ENCODE measurements at regions not wholly inside any gene's neighbourhood (a gene's known extent, or its start where the extent isn't known, plus 50 kb on each side); places are given as distances from the start of the nearest gene placed in this dataset.

DNA sequence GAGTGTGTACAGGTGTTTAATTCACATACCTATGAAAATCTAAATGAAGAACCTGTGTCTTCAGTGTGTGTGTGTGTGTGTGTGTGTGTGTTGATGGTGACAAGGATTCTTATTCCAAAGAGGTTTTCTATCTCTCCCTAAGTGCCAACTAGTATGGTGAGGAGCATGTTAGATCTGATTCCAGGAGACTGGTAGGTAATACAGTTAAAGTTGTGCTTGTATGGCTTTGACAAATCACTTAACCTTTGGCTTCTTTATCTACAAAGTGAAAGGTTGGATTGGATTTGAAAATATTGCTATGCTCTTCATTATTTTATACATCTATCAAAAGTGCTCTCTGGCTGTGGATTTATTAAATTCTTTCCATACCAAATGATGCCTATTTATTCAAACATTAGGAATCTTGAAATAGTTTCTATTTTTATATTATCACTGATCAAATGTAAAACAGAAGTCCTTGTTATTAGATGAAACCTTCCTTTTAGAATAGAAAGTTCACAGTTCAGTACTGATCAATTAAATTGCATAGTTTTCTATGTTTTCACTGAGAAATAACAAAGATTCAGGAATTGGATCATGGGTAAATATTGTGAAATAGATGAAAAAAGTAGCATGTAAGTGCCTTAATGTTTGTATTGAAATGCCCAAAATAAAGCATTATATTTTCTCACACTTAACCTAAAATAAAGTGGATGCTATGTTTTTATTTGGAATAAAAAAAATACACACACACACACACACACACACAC lies 84.4 kb upstream of the MLIP start:
- TF ChIP-seq, protein P1, sequence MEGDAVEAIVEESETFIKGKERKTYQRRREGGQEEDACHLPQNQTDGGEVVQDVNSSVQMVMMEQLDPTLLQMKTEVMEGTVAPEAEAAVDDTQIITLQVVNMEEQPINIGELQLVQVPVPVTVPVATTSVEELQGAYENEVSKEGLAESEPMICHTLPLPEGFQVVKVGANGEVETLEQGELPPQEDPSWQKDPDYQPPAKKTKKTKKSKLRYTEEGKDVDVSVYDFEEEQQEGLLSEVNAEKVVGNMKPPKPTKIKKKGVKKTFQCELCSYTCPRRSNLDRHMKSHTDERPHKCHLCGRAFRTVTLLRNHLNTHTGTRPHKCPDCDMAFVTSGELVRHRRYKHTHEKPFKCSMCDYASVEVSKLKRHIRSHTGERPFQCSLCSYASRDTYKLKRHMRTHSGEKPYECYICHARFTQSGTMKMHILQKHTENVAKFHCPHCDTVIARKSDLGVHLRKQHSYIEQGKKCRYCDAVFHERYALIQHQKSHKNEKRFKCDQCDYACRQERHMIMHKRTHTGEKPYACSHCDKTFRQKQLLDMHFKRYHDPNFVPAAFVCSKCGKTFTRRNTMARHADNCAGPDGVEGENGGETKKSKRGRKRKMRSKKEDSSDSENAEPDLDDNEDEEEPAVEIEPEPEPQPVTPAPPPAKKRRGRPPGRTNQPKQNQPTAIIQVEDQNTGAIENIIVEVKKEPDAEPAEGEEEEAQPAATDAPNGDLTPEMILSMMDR (IDR thresholded peaks at IDR 0.05; ENCODE audit: low read length): no peak
- TF ChIP-seq EZH2 (optimal IDR thresholded peaks at IDR 0.05; ENCODE audit: low read depth, low read length): no peak
